ENCODE measurements at regions not wholly inside any gene's neighbourhood (a gene's known extent, or its start where the extent isn't known, plus 50 kb on each side); places are given as distances from the start of the nearest gene placed in this dataset.
"Not testable (repeated sequence)": the region's sequence is repeated elsewhere in the genome, so short reads cannot be mapped to it uniquely, and the experiment has no call there.

DNA sequence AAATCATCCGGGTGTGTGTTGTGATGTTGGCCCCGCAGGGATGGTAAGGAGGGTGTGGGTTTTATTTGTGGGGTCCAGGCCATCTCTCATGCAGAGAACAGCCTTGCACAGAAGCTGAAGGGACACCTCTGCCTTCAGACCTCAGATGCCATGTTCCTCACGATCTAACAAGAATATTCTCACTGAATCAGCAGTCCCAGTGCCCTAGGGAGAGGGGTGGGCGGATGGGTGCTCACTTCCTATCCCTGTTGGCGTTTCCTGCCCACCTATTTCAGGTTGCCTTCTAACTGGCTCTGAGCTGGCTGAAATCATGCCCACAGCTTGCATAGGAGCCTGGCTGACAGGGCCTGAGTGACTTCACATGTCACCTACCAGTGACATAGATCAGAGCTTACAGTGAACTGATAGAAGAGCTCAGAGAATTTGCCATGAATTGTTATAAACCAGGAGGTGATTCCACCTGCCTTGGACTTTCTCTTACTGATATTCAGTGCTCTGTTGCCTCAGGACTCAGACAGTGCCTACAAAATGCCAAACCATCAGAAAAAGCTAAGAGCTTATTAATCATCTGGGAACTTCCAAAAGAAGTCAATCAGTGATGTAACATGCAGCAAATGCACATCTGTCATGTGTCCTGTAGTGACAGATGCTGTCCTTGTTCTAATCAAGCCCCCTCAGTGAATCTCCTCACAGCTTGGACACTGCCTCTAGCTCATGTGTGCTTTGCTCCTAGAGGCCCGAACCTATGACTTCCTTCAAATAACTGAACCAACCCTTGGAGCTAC lies 186.8 kb upstream of the ADRA1D start:
- no peak for DNase-seq (ENCODE audit: low spot score)

DNA sequence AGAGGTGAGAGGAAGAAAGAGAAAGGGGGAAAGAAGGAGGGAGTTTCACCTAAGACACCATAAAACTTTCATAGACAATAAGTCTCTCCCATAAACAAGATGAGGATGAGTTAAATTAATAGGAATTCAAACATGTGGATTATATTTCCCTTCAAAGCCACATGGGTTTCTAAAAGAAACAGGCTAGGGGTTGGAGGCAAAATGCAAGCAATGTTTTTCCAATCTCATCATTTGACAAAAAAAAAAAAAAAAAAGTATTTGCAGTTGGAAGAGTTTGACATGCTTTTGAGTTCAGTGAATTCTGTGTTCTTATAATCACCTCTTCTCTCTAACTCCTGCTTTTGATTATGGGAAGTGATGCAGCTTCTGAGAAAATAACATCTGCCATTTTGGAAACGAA lies 186.1 kb upstream of the ADRA1D start:
- DNase-seq (ENCODE audit: low spot score): no peak

- DNase-seq (ENCODE audit: low spot score): no peak
These were observed 185.6 kb upstream of the ADRA1D start for GRCh38 chr20:4434681-4435080.

DNA sequence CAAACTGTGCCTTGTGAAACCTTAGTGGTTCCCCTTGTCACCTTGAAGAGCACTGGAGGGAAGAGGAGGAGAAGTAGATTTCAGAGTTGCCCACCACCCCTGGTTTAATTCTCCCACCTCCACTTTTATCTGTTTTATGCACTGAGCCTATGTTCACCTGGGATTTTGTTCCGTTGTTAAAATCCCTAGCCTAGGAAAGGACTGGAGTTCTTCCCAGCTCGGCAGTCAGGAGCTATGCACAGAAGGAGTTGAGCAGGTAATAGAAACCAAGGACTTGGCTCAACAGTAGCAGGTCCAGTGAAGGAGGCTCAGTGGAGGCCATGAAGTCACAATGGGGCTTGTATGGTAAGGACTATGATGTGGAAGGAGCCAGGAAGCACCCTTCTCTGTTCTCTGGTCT lies 182.4 kb upstream of the ADRA1D start:
- no peak for DNase-seq (ENCODE audit: low spot score)

- DNase-seq (ENCODE audit: low spot score): not testable (repeated sequence)
These were observed 181.7 kb upstream of the ADRA1D start for GRCh38 chr20:4430826-4431225.

DNA sequence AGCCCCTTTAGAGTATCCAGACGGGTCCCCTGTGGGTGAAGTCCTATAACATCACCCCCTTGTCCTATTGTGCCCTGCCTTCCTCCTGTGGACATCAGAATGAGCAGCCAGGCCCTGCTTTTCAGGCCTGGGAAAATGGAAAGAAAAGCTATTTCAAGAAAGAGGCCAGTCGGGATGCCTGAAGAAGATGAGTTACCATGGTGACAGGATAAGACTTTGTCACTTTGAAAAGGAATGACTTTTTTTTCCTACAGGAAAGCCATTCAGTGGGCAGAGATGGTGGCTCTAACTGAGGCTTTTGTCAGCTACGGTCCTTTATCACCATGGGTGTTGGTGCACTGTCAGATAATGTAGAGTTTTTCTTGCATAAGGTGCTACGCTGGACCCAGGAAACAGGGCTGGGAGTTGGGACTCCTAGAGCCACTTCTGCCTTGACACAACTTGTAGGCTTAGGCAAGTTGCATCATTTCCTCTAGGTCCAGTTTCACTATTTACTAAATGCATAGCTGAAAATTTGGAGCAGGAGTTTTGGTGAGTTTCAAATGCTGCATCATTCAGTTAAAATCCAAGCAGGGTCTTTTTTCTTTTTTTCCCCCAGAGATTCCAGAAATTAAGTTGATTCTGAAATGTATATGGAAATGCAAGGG lies 179.0 kb upstream of the ADRA1D start:
- DNase-seq (ENCODE audit: low spot score): no peak

DNA sequence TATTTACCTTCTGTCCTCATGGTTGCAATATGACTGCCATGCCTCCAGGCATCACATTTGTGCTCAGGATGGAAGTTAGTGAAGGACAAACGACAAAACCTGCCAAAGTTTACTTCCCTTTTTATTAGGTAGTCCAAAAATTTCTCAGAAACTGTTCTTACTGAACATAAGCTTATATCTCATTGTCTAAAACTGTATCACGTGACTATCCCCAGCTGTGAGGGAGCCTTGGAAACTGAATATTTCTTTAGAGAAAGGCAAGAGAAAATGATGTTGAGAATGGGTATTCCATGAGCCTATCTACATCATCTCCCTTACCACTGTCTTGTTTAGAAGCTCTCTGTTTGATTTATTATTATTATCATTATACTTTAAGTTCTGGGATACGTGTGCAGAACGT lies 169.1 kb upstream of the ADRA1D start:
- DNase-seq (ENCODE audit: low spot score): no peak

DNA sequence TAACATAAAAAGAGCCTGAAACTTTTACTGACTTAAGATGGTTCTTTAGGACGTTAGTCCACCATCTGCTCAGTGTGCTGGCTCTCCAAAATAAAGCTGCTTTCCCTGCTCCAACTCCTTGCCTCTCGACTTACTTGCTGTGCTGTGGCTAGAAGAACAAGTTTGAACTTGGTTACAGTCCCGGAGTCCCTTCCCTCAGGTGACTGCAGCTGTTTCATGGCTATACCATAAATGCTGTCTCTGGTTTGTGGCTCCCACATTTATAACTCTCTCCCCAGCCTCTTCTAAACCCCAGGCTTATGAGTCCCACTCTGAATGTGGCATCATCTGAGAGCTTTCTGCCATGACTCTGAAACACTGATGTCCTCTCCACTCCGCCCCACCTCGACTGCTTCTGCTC lies 166.2 kb upstream of the ADRA1D start:
- no peak for DNase-seq (ENCODE audit: low spot score)

GRCh38 chr20:4413314-4414049 lies 164.4 kb upstream of the ADRA1D start:
- DNase-seq (ENCODE audit: low spot score): no peak

- DNase-seq (ENCODE audit: low spot score): no peak
These were observed 163.1 kb upstream of the ADRA1D start for GRCh38 chr20:4412216-4412615.

GRCh38 chr20:4411744-4412143 lies 162.7 kb upstream of the ADRA1D start:
- DNase-seq (ENCODE audit: low spot score): no peak

DNA sequence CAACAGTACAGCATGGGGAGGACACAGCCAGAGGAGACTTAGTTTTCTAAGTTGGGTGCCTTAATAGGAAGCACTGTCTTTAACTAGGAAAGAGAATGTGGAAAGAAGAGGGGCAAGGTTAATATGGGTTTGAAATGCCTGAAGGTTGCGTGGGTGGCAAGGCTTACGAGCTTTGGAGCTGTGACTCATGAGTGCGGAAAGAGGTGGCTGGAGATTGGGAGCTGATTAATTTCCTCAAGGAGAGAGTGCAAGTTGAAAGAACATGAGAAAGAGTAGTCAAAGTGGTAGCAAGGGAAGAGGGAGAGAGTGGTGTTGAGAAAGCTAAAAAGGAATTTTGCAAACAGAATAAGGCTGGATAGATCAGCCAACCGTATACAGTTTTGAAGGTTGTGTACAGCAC lies 157.5 kb upstream of the ADRA1D start:
- DNase-seq (ENCODE audit: low spot score): peak; percentile 57

- DNase-seq (ENCODE audit: low spot score): no peak
These were observed 152.5 kb upstream of the ADRA1D start for GRCh38 chr20:4401601-4402000.

DNA sequence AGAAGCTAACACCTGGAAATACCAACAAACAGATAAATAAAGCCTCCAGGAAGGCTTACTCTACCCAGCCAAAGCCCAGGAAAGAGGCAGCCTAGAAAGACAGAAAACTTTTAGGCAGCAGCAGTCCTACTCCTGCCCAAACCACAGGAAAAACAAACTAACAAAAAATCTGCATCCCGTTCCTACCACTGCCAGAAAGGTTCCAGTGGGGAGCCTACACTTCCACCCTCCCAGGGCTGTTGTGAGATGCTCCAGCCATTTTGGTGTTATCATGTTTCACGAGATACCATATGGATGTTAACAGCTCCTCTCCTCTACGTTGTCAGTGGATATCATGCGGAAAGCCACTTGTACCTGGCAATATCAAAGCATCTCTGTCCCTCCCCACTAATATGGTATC lies 135.9 kb upstream of the ADRA1D start:
- DNase-seq (ENCODE audit: low spot score): no peak

- no peak for DNase-seq (ENCODE audit: low spot score)
These were observed 134.9 kb upstream of the ADRA1D start for GRCh38 chr20:4383961-4384360.

DNA sequence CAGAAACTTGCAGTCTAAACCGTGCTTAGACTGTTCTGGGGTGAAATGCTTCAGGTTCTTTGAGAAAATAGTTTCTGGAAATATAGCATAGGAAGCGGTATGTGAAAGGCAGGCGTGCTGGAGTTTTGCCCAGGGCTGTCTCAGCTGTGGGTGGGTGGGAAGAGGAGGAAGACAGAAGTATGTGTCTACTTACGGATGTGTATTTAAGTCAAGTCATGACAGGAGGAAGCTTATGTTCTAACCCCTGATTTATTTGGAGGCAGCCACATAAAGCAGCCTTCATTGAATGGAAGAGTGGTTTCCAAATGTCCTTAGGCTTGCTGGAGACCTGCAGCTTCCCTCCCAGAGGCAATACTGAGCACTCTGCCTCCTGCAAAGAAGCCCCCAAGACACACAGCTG lies 126.8 kb upstream of the ADRA1D start:
- DNase-seq (ENCODE audit: low spot score): no peak

DNA sequence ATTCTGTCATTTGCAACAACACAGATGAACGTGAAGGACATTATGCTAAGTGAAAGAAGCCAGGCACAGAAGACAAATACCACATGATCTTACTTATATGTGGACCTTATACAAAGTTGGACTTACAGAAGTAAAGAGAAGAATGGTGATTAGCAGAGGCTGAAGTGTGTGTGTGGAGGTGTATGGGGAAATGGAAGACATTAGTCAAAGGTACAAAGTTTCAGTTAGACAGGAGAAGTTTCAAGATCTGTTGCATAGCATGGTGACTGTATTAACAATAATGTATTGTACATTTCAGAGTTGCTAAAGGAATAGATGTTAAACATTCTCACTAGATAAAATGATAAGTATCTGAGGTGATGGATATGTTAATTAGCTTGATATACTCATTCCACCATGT lies 124.4 kb upstream of the ADRA1D start:
- DNase-seq (ENCODE audit: low spot score): no peak

DNA sequence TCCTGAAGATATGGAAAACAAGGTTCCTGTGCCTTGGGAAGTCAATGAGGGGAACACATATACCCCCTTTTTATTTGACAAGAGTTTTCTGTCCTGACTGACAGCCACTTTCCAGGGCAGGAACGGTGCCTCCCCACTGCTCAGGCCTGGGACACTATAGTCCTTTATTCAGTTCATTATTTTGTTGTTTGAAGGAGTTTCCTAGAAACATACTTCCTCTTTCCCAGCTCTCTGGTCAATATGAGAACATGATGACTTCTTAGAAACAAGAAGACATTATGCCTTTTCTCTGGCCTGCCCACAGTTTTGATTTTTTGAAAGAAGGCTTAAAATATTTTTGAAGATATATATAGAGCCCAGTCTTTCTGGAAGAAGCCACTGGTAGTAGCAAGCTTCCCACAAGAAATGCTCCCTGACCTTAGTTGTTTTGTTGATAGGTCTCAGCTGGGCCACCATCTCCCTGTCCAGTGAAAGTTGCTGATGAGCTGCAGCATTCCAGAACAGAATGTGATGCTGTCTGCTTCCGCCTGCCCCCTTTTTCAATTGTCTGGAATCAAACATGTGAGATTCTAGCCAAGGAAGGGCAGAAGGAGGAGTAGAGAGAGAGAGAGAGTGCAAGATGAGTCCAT lies 122.7 kb upstream of the ADRA1D start:
- DNase-seq (ENCODE audit: low spot score): no peak

DNA sequence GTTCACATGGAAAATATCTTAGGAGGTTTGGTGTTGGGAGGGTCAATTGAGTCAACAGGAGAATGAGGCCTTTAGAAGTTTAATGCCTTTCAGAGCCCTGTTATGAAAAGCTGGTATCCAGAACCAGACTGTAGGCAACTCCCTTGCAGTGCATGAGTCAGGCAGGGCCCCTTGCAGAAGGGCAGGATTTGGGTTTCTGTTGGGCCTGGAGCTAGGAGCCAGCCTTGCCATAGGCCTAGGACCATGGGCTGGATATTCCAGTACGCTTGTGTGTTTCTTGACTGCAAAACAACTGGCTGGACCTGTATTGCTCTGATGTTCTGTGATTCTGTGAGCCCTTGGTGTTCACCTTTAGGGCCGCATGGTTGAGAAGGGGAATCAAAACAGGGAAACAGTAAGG lies 121.8 kb upstream of the ADRA1D start:
- DNase-seq (ENCODE audit: low spot score): no peak

GRCh38 chr20:4369798-4370124 lies 120.7 kb upstream of the ADRA1D start:
- DNase-seq (ENCODE audit: low spot score): no peak

DNA sequence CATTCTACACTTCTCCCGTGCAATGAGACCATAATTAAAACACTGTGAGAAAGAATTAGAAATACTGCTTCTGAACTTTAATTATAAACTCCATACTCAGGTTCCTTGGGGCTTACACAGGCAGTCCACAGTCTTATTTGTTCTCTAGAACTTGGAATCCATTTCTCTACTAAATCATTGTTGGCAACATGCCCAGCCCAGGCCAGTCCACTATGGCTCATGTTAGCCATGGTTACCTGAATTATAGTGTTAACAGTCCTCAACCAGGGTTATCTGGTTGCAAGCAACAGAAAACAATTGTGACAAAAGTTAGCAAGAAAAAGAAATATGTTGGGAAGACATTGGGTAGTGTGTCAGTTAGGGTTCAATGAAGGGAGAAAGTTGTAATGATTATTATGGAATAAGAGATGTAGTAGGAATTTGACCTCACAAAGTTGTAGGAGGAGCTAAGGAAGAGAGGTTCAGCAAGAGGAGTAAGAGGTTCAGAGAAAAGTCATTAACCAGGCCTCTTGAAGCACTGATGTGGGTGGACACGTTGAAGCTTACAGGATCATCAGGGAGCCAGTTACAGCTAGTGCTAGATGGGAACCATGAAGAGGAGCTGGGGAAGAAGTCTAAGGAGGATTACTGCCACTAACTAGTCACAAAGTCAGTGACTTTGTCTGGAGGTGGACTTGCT lies 120.2 kb upstream of the ADRA1D start:
- DNase-seq (ENCODE audit: low spot score): no peak

DNA sequence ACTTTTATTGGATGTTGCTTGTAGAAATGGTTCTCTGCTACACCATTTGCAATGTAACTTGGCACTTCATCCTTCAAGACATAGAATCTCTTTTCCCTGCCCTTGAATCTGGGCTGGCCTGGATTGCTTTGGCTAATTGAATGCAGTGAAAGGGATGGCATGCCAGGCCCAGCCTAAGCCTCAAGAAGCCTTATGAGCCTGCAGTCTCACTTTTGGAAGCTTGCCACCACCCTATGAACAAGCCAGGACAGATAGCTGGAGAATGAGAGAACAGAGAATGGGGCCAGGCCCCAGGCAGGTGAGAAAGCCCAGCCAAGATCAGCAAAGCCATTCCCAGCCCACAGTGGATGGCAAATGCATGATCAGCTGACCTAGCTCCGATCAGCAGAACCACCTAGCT lies 117.0 kb upstream of the ADRA1D start:
- no peak for DNase-seq (ENCODE audit: low spot score)

Measured in SW480 (cell line).